H4 (cell line): ENCODE measurements at regions not wholly inside any gene's neighbourhood (a gene's known extent, or its start where the extent isn't known, plus 50 kb on each side); places are given as distances from the start of the nearest gene placed in this dataset.

ENCODE experiments used
- DNase-seq: peaks from one replicate; pipeline ENCODE4 v3.0.0-alpha.2; 2015; ENCODE audit warnings: low spot score

GRCh38 chr11:95585069-95585751, 204.4 kb downstream of the FAM76B start:
- no peak for DNase-seq

GRCh38 chr11:95584589-95584988, 205.0 kb downstream of the FAM76B start:
- no peak for DNase-seq

GRCh38 chr11:95584180-95584579, 205.4 kb downstream of the FAM76B start:
- peak; percentile 69 for DNase-seq

GRCh38 chr11:95577716-95578460, 211.7 kb downstream of the FAM76B start:
- DNase-seq: no peak

GRCh38 chr11:95576146-95576845, 213.3 kb downstream of the FAM76B start:
- no peak for DNase-seq

GRCh38 chr11:95575517-95575916, 214.1 kb downstream of the FAM76B start:
- no peak for DNase-seq

- DNase-seq: no peak
These were observed 217.8 kb downstream of the FAM76B start for GRCh38 chr11:95571718-95572260.

- DNase-seq: no peak
These were observed 218.7 kb downstream of the FAM76B start for GRCh38 chr11:95570845-95571244.

GRCh38 chr11:95569207-95569606, 220.4 kb downstream of the FAM76B start:
- DNase-seq: no peak

GRCh38 chr11:95568281-95568680, 221.3 kb downstream of the FAM76B start:
- DNase-seq: no peak

- no peak for DNase-seq
These were observed 221.9 kb downstream of the FAM76B start for GRCh38 chr11:95567685-95568084.

- DNase-seq: no peak
These were observed 223.4 kb downstream of the FAM76B start for GRCh38 chr11:95566211-95566610.

- no peak for DNase-seq
These were observed 223.8 kb downstream of the FAM76B start for GRCh38 chr11:95565724-95566141.

- no peak for DNase-seq
These were observed 225.7 kb downstream of the FAM76B start for GRCh38 chr11:95563859-95564258.

- no peak for DNase-seq
These were observed 226.4 kb downstream of the FAM76B start for GRCh38 chr11:95563173-95563572.

GRCh38 chr11:95562196-95562921, 227.2 kb downstream of the FAM76B start:
- DNase-seq: no peak

GRCh38 chr11:95559899-95560298, 229.7 kb downstream of the FAM76B start:
- no peak for DNase-seq

- DNase-seq: no peak
These were observed 232.2 kb downstream of the FAM76B start for GRCh38 chr11:95557376-95557775.

- DNase-seq: peak; percentile 50
These were observed 233.0 kb downstream of the FAM76B start for GRCh38 chr11:95556342-95557163.

- no peak for DNase-seq
These were observed 233.6 kb downstream of the FAM76B start for GRCh38 chr11:95556011-95556341.

GRCh38 chr11:95554911-95555310, 234.7 kb downstream of the FAM76B start:
- DNase-seq: no peak
